Testis (tissue), 2 donors: ENCODE measurements at regions not wholly inside any gene's neighbourhood (a gene's known extent, or its start where the extent isn't known, plus 50 kb on each side); places are given as distances from the start of the nearest gene placed in this dataset.

ENCODE experiments used
- DNase-seq: peaks from one replicate; pipeline ENCODE4 v3.0.0-alpha.2; 2019
- H3K27ac ChIP-seq, 2 donors: fragments of 200-600 bp; sonication (generic); one replicate each; pipeline ENCODE4 v1.5.1; 2019
- H3K27me3 ChIP-seq: fragments of 200-600 bp; sonication (generic); one replicate; pipeline ENCODE4 v1.5.1; 2019
- H3K36me3 ChIP-seq: fragments of 200-600 bp; sonication (generic); one replicate; pipeline ENCODE4 v1.5.1; 2017; ENCODE audit warnings: low read depth; ENCODE audit errors: missing control alignments
- H3K4me1 ChIP-seq: fragments of 200-600 bp; sonication (generic); one replicate; pipeline ENCODE4 v1.5.1; 2019
- H3K4me3 ChIP-seq, 2 donors: fragments of 200-600 bp; sonication (generic); one replicate each; pipeline ENCODE4 v1.5.1; 2017 to 2019
- H3K9me3 ChIP-seq: fragments of 200-600 bp; sonication (generic); one replicate; pipeline ENCODE4 v1.5.1; 2017
- POLR2A ChIP-seq: fragments of 450-650 bp; IDR thresholded peaks from one replicate; pipeline ENCODE4 v1.6.1; 2017; ENCODE audit warnings: antibody characterized with exemption, mild to moderate bottlenecking, moderate library complexity
- WGBS, 2 donors: methylation state at CpG; one replicate each; pipeline ENCODE4 v1.1.5; 2018; 5-methylcytosine and 5-hydroxymethylcytosine counted together
- intact Hi-C: fragments of 100-400 bp; cut with DNase I; formaldehyde crosslinking; loops from one replicate; pipeline ENCODE4 v1.15.1; 2023; ENCODE audit warnings: low total_unique reads
- TF ChIP-seq, protein P1 (sequence below), 3 experiments: fragments of 450-650 bp in 2 of 3; fragments of 200-600 bp in 1 of 3; sonication (generic) in 1 of 3; IDR thresholded peaks; one replicate each; pipeline ENCODE4 v1.5.1; 2016 to 2019; ENCODE audit warnings: antibody characterized with exemption in 3 of 3, mild to moderate bottlenecking in 2 of 3, moderate library complexity in 1 of 3

DNA sequence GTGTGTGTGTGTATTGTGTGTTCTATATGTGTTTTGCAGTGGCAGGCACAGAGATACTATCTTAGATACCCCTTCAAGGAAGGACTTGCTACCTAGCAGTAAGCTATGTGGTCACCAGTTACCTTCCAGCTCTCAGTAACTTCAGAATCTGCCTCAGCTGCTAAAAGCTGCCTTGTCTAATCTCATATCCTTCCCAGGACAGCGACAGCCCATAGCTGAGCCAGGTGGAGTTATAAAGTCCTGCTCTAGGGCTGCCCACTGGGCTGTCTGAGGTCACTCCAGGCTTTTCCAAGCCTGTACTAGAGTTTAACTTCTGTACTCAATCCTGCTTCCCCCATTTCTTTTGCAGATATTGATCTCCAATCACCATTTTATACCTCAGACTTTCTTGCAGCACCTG lies 942.6 kb downstream of the GALC start:
- Histone ChIP-seq H3K4me3 (no peak overlapping the region), H3K9me3 (no peaks in the 10 kb centered on the region), H3K4me1 (no peaks in the 10 kb centered on the region), H3K27me3 (no peaks in the 10 kb centered on the region), H3K36me3 (no peaks in the 10 kb centered on the region), H3K27ac (no peak overlapping the region)
- no peak for DNase-seq
- TF ChIP-seq POLR2A: no peak
- TF ChIP-seq, protein P1, sequence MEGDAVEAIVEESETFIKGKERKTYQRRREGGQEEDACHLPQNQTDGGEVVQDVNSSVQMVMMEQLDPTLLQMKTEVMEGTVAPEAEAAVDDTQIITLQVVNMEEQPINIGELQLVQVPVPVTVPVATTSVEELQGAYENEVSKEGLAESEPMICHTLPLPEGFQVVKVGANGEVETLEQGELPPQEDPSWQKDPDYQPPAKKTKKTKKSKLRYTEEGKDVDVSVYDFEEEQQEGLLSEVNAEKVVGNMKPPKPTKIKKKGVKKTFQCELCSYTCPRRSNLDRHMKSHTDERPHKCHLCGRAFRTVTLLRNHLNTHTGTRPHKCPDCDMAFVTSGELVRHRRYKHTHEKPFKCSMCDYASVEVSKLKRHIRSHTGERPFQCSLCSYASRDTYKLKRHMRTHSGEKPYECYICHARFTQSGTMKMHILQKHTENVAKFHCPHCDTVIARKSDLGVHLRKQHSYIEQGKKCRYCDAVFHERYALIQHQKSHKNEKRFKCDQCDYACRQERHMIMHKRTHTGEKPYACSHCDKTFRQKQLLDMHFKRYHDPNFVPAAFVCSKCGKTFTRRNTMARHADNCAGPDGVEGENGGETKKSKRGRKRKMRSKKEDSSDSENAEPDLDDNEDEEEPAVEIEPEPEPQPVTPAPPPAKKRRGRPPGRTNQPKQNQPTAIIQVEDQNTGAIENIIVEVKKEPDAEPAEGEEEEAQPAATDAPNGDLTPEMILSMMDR (IDR thresholded peaks at IDR 0.05): no peak
- intact Hi-C loops: no loop called here
- whole genome bisulfite sequencing, 2 donors: 77% methylated on average over 1 of the region's 1 CpG; no CpG with 5 or more reads in 1 of the 2 donors

DNA sequence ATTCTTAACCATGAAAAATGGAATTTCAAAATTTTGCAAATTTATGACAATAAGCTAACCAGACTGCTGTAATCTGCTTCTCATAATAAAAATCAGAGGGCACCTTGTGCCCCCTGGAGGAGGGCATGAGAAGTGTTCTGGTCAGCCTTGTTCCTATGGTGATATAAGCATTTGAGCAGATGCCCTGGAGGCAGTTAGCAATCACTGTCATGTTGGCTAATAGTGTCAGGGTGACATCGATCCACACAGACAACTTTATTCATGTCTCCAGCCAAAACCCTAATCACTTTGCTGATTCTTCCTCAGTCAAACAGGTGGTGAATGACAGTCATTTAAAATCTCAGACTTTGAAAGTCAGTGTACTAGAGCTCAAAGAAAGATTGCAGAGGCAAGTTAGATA lies 943.0 kb downstream of the GALC start:
- Histone ChIP-seq H3K9me3 (no peaks in the 10 kb centered on the region), H3K27ac (no peak overlapping the region), H3K27me3 (no peaks in the 10 kb centered on the region), H3K36me3 (no peaks in the 10 kb centered on the region), H3K4me3 (no peak overlapping the region), H3K4me1 (no peaks in the 10 kb centered on the region)
- no peak for TF ChIP-seq POLR2A
- TF ChIP-seq, protein P1 (IDR thresholded peaks at IDR 0.05): peak in 2 of 3 experiments; percentile 23 to 46
- intact Hi-C loops: no loop called here
- WGBS, 2 donors: 55 to 65% methylated on average over 1 of the region's 1 CpG
- peak; percentile 47 for DNase-seq

DNA sequence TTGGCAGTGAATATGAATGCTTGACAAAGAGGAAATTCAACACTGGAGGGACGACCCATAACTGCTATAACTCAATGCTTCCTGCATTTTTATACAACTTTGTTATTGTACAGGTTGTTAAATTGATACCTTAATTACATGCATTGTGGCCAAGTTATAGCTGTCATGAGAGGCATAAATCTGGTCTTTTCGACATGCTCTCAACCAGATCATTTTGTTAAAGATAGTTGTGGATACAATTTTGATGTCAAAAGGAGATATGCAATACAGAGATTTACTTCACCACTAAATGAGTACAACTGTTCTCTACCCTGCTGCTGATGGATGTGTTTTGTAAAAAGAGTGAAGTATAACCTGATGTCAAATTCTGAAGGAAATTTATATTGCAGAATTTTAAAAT lies 946.0 kb downstream of the GALC start:
- H3K4me1 ChIP-seq: no peaks in the 10 kb centered on the region
- 75 to 86% methylated on average over 2 of the region's 2 CpGs for WGBS, 2 donors
- no peak for TF ChIP-seq POLR2A
- TF ChIP-seq, protein P1 (IDR thresholded peaks at IDR 0.05): no peak
- H3K36me3 ChIP-seq: no peaks in the 10 kb centered on the region
- H3K4me3 ChIP-seq: no peak overlapping the region
- no peak for DNase-seq
- H3K27me3 ChIP-seq: no peaks in the 10 kb centered on the region
- intact Hi-C loops: no loop called here
- H3K9me3 ChIP-seq: no peaks in the 10 kb centered on the region
- no peak overlapping the region for H3K27ac ChIP-seq

DNA sequence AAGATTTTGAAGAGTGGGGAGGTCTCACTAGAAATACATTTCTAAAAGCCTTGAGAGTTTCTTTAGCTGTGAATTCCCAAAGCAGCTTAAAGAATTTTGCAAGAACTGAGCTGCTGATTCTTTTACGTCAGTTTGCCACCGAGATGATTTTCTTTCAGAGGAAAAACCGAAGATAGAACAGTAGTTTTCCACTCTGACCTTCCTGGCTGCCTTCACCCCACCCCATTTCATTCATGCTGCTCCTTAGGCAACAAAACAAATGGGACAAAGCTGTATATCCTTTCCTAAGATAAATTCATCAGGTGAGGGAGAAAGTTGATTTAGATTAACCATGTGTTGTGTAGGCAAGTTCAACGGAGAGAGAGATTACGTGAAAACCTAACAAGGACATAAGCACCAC lies 947.0 kb downstream of the GALC start:
- 82 to 86% methylated on average over 5 of the region's 5 CpGs for WGBS, 2 donors
- no peaks in the 10 kb centered on the region for H3K9me3 ChIP-seq
- no peaks in the 10 kb centered on the region for H3K36me3 ChIP-seq
- intact Hi-C loops: no loop called here
- no peaks in the 10 kb centered on the region for H3K27me3 ChIP-seq
- TF ChIP-seq POLR2A: no peak
- TF ChIP-seq, protein P1 (IDR thresholded peaks at IDR 0.05): no peak
- H3K27ac ChIP-seq: no peak overlapping the region
- no peak overlapping the region for H3K4me3 ChIP-seq
- DNase-seq: no peak
- H3K4me1 ChIP-seq: no peaks in the 10 kb centered on the region

DNA sequence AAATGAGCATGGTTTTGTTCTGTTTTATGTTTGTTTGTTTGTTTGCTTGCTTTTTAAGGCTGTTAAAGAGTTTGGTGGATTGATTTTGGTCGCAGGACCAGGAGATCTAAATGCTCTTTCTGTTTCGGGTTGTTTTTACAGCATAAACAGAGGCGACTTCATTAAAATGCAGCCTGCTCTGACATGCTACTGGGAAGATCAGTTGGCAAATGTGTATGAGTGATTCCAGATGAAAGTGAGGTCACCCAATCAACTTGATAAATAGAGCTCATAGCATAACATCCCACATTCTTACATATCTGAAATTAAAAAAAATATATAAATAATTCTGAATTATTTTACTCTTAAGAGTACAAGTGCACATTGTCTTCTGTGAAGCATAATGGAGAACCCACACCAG lies 947.7 kb downstream of the GALC start:
- intact Hi-C loops: no loop called here
- Histone ChIP-seq H3K4me1 (no peaks in the 10 kb centered on the region), H3K36me3 (no peaks in the 10 kb centered on the region), H3K9me3 (no peaks in the 10 kb centered on the region), H3K27me3 (no peaks in the 10 kb centered on the region), H3K27ac (no peak overlapping the region), H3K4me3 (no peak overlapping the region)
- TF ChIP-seq POLR2A: no peak
- TF ChIP-seq, protein P1 (IDR thresholded peaks at IDR 0.05): no peak
- WGBS, 2 donors: 61 to 62% methylated on average over 3 of the region's 3 CpGs
- DNase-seq: no peak
